ENCODE measurements at regions not wholly inside any gene's neighbourhood (a gene's known extent, or its start where the extent isn't known, plus 50 kb on each side); places are given as distances from the start of the nearest gene placed in this dataset.

DNA sequence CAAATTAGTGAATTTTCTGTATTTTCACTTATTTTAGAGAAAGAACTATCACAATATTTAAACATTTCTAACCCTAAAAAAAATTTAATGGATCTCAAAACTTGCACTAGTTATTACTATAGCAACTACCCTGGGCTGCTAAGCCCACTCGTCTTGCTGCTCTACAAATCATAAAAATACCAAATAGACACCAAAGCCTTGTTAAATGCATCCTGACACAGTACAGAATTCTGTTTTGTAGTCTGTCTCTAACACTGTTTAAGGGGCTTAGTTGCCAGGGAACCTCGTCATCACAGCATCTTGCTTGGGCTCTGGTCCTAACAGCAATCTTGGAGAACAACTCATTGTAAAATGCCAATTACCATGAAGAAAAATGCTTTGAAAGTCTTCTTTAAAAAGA is 56.9 kb upstream of the MBOAT1 start:
- TF ChIP-seq, protein P1, sequence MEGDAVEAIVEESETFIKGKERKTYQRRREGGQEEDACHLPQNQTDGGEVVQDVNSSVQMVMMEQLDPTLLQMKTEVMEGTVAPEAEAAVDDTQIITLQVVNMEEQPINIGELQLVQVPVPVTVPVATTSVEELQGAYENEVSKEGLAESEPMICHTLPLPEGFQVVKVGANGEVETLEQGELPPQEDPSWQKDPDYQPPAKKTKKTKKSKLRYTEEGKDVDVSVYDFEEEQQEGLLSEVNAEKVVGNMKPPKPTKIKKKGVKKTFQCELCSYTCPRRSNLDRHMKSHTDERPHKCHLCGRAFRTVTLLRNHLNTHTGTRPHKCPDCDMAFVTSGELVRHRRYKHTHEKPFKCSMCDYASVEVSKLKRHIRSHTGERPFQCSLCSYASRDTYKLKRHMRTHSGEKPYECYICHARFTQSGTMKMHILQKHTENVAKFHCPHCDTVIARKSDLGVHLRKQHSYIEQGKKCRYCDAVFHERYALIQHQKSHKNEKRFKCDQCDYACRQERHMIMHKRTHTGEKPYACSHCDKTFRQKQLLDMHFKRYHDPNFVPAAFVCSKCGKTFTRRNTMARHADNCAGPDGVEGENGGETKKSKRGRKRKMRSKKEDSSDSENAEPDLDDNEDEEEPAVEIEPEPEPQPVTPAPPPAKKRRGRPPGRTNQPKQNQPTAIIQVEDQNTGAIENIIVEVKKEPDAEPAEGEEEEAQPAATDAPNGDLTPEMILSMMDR (conservative IDR thresholded peaks at IDR 0.05) = no peak
- TF ChIP-seq EZH2 (IDR thresholded peaks at IDR 0.05; ENCODE audit: low read depth) = no peak
